PC-3 (cell line): ENCODE measurements at regions not wholly inside any gene's neighbourhood (a gene's known extent, or its start where the extent isn't known, plus 50 kb on each side); places are given as distances from the start of the nearest gene placed in this dataset.

ENCODE experiments used
- EZH2 ChIP-seq: fragments of 300-600 bp; sonication (generic); IDR thresholded peaks from one replicate; pipeline ENCODE4 v1.6.1; 2017; ENCODE audit warnings: antibody characterized with exemption, mild to moderate bottlenecking, low read length; ENCODE audit not compliant: unreplicated experiment
- EZH2phosphoT487 ChIP-seq: fragments of 300-600 bp; sonication (generic); IDR thresholded peaks from 2 replicates; pipeline ENCODE4 v1.6.1; 2018; ENCODE audit warnings: mild to moderate bottlenecking, antibody characterized with exemption, low read length, borderline replicate concordance
- TF ChIP-seq, protein P1 (sequence below): fragments of 300-600 bp; sonication (generic); conservative IDR thresholded peaks from 2 replicates; pipeline ENCODE4 v1.5.1; 2017; ENCODE audit warnings: antibody characterized with exemption, low read depth, mild to moderate bottlenecking, low read length

DNA sequence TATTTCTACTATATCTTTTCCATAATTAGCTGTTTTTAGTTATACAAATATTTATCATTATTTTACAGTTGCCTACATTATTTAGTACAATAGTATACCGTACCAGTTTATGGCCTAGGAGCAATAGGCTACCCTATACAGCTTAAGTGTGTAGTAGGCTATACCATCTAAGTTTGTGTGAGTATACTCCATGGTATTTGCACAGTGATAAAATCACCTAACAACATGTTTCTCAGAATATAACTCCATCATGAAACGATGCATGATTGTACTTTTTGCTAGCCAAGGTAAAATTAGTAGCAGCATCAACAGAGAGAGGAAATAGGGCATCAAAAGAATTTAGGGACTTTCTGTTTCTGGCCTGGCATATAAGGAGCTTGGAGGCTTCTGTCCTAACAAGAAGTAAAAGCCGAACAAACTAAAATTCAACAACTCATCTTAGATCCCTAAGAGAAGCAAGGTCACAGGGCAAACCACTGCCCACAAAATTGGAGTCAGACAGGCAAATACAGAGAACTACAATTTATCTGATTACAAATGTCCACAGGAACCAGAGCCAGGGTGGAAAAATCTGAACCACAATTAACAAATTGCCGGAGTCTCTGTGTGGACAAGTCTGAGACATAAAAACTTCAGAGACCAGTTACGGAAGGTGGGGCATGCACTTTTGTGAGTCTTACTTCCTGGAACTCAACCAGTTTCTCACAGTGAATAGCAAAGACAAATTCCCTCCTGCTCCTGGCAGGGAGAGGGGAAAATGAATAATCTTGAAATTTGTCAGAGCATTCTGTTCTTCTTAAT, 671.4 kb downstream of the RFPL4B start:
- TF ChIP-seq, protein P1, sequence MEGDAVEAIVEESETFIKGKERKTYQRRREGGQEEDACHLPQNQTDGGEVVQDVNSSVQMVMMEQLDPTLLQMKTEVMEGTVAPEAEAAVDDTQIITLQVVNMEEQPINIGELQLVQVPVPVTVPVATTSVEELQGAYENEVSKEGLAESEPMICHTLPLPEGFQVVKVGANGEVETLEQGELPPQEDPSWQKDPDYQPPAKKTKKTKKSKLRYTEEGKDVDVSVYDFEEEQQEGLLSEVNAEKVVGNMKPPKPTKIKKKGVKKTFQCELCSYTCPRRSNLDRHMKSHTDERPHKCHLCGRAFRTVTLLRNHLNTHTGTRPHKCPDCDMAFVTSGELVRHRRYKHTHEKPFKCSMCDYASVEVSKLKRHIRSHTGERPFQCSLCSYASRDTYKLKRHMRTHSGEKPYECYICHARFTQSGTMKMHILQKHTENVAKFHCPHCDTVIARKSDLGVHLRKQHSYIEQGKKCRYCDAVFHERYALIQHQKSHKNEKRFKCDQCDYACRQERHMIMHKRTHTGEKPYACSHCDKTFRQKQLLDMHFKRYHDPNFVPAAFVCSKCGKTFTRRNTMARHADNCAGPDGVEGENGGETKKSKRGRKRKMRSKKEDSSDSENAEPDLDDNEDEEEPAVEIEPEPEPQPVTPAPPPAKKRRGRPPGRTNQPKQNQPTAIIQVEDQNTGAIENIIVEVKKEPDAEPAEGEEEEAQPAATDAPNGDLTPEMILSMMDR, result no peak
- no peak for TF ChIP-seq EZH2
- no peak for TF ChIP-seq EZH2phosphoT487
